C4-2B (cell line): ENCODE measurements at regions not wholly inside any gene's neighbourhood (a gene's known extent, or its start where the extent isn't known, plus 50 kb on each side); places are given as distances from the start of the nearest gene placed in this dataset.
"Not testable (repeated sequence)": the region's sequence is repeated elsewhere in the genome, so short reads cannot be mapped to it uniquely, and the experiment has no call there.

Source experiments
- ZFX ChIP-seq: fragments of 450-650 bp; IDR thresholded peaks from 2 replicates; pipeline ENCODE4 v1.6.1; 2017
- TF ChIP-seq, protein P1 (sequence below): fragments of 450-650 bp; conservative IDR thresholded peaks from 2 replicates; pipeline ENCODE4 v1.5.1; 2017; ENCODE audit warnings: mild to moderate bottlenecking

DNA sequence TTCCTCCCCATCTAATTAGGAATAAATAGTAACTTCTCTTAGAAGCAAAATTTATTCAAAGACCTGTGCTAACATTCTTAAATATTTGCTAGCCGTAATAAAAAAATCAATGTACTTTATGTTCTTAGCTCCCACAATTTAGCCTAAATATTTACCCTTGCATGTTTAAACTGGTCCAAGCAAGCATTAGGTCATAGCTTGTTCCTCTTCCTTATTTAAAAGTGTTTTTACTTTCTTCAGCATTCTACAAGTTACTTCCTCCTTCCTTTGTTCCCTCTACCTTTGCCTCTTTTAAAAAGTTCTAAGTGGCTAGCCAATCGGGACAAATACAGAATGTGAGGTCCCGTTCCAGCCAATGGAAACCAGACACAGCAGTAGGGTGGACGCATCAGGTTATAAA, 172.9 kb upstream of the MBL2 start:
- TF ChIP-seq, protein P1, sequence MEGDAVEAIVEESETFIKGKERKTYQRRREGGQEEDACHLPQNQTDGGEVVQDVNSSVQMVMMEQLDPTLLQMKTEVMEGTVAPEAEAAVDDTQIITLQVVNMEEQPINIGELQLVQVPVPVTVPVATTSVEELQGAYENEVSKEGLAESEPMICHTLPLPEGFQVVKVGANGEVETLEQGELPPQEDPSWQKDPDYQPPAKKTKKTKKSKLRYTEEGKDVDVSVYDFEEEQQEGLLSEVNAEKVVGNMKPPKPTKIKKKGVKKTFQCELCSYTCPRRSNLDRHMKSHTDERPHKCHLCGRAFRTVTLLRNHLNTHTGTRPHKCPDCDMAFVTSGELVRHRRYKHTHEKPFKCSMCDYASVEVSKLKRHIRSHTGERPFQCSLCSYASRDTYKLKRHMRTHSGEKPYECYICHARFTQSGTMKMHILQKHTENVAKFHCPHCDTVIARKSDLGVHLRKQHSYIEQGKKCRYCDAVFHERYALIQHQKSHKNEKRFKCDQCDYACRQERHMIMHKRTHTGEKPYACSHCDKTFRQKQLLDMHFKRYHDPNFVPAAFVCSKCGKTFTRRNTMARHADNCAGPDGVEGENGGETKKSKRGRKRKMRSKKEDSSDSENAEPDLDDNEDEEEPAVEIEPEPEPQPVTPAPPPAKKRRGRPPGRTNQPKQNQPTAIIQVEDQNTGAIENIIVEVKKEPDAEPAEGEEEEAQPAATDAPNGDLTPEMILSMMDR: not testable (repeated sequence)
- TF ChIP-seq ZFX: not testable (repeated sequence)
